Spleen (tissue), 7 donors: ENCODE measurements at regions not wholly inside any gene's neighbourhood (a gene's known extent, or its start where the extent isn't known, plus 50 kb on each side); places are given as distances from the start of the nearest gene placed in this dataset.

ENCODE experiments used
- POLR2A ChIP-seq, 3 donors: fragments of 450-650 bp; IDR thresholded peaks; one replicate each; pipeline ENCODE4 v1.5.1; 2017; ENCODE audit warnings: antibody characterized with exemption in 3 of 3, mild to moderate bottlenecking in 1 of 3
- TF ChIP-seq, protein P1 (sequence below), 11 experiments: fragments of 200-600 bp in 7 of 11; fragments of 450-650 bp in 4 of 11; sonication (generic) in 4 of 11; IDR thresholded peaks in 8 of 11; conservative IDR thresholded peaks in 3 of 11; 1 replicate in 7 of 11; 2 replicates in 4 of 11; pipeline versions ENCODE4 v1.4.0 to v1.8.0; 2016 to 2021; ENCODE audit warnings: antibody characterized with exemption in 11 of 11, inconsistent platforms in 4 of 11, mild to moderate bottlenecking in 1 of 11
- donor health status: DM: no; HTN: no; CAD: no; lungs with moderate emphysema.
- donor health status: DM: no; HTN: no; CAD: no.
- donor health status: DM: no; HTN: no; CAD: no.

DNA sequence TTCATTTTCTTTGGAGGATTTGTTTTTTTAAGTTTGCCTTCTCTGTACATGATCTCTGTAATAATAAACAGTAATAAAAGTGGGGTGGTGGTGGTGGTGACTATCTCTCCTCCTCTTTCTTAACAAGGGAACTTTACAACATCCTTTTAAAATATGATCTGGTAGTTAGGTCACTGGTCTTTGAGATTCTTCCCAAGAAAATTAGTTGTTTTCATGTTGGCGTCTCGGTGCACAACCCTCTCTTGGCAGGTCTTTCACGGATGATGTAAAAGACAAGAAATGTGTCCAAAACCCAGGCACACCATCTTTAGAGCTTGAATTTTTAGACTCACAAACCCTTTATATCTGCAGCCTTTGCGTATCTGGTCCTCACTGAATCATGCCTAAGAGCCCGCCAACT lies 488.5 kb upstream of the TBX3 start:
- TF ChIP-seq, protein P1, sequence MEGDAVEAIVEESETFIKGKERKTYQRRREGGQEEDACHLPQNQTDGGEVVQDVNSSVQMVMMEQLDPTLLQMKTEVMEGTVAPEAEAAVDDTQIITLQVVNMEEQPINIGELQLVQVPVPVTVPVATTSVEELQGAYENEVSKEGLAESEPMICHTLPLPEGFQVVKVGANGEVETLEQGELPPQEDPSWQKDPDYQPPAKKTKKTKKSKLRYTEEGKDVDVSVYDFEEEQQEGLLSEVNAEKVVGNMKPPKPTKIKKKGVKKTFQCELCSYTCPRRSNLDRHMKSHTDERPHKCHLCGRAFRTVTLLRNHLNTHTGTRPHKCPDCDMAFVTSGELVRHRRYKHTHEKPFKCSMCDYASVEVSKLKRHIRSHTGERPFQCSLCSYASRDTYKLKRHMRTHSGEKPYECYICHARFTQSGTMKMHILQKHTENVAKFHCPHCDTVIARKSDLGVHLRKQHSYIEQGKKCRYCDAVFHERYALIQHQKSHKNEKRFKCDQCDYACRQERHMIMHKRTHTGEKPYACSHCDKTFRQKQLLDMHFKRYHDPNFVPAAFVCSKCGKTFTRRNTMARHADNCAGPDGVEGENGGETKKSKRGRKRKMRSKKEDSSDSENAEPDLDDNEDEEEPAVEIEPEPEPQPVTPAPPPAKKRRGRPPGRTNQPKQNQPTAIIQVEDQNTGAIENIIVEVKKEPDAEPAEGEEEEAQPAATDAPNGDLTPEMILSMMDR (IDR thresholded peaks at IDR 0.05 in 8 of 11, conservative IDR thresholded peaks at IDR 0.05 in 3 of 11): no peak
- no peak for TF ChIP-seq POLR2A (IDR thresholded peaks at IDR 0.05)
